Astrocyte of the spinal cord (primary cell): ENCODE measurements at regions not wholly inside any gene's neighbourhood (a gene's known extent, or its start where the extent isn't known, plus 50 kb on each side); places are given as distances from the start of the nearest gene placed in this dataset.
"Not testable (repeated sequence)": the region's sequence is repeated elsewhere in the genome, so short reads cannot be mapped to it uniquely, and the experiment has no call there.

Experiments used
- DNase-seq: peaks from one replicate; pipeline ENCODE4 v3.0.0; 2011; ENCODE audit warnings: low read depth, low spot score
- H3K4me3 ChIP-seq: 2 replicates; pipeline ENCODE4 v1.5.1; 2011; ENCODE audit warnings: low read depth, mild to moderate bottlenecking, low read length, moderate library complexity
- in situ Hi-C: cut with HindIII; loops from 2 replicates; pipeline ENCODE4 v1.10.0; 2017; ENCODE audit warnings: low sequenced_read_pairs
- TF ChIP-seq, protein P1 (sequence below): IDR thresholded peaks from 2 replicates; pipeline ENCODE4 v1.5.1; 2012; ENCODE audit warnings: low read depth, mild to moderate bottlenecking, low read length, inconsistent platforms

DNA sequence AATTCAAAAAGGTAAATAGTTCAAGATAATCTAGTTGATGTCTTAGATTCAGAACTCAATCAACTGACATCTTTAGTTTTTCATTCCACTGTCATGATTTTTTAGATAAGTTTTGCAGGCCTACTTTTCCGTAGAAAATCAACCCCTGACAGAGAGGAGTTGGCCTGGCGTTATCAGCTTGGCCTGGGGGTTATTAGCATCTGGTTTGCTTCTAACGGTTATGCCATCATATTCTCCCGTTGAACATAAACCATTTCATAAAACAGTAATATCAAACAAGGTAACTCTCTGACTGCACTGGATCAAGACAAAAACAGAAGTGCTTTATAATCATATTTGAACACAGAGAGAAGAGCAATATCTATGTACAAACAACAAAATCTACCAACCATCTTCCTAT lies 130.8 kb upstream of the PCDH20 start:
- TF ChIP-seq, protein P1, sequence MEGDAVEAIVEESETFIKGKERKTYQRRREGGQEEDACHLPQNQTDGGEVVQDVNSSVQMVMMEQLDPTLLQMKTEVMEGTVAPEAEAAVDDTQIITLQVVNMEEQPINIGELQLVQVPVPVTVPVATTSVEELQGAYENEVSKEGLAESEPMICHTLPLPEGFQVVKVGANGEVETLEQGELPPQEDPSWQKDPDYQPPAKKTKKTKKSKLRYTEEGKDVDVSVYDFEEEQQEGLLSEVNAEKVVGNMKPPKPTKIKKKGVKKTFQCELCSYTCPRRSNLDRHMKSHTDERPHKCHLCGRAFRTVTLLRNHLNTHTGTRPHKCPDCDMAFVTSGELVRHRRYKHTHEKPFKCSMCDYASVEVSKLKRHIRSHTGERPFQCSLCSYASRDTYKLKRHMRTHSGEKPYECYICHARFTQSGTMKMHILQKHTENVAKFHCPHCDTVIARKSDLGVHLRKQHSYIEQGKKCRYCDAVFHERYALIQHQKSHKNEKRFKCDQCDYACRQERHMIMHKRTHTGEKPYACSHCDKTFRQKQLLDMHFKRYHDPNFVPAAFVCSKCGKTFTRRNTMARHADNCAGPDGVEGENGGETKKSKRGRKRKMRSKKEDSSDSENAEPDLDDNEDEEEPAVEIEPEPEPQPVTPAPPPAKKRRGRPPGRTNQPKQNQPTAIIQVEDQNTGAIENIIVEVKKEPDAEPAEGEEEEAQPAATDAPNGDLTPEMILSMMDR: no peak
- no peak overlapping the region for H3K4me3 ChIP-seq
- in situ Hi-C loops: no loop called here
- DNase-seq: no peak

DNA sequence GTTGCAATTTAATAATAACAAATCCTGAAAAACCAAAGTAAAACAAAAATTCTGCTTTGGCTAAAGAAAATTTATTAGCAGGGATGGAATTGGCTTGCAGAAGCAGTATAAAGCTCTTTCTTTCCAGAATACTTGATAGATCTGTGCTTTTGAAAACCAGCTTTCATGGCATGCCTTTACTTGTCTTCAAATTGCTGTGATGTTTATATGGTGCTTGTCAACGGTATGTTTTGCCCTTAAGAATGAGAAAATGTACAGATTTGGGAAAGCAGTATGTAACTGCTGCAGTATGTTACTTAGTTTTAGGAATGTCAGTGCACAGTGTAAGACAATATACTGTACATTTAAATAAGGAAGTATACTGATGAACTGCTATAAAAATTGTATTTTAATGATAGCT lies 120.8 kb upstream of the PCDH20 start:
- no peak overlapping the region for H3K4me3 ChIP-seq
- TF ChIP-seq, protein P1: no peak
- no peak for DNase-seq
- in situ Hi-C loops: no loop called here

DNA sequence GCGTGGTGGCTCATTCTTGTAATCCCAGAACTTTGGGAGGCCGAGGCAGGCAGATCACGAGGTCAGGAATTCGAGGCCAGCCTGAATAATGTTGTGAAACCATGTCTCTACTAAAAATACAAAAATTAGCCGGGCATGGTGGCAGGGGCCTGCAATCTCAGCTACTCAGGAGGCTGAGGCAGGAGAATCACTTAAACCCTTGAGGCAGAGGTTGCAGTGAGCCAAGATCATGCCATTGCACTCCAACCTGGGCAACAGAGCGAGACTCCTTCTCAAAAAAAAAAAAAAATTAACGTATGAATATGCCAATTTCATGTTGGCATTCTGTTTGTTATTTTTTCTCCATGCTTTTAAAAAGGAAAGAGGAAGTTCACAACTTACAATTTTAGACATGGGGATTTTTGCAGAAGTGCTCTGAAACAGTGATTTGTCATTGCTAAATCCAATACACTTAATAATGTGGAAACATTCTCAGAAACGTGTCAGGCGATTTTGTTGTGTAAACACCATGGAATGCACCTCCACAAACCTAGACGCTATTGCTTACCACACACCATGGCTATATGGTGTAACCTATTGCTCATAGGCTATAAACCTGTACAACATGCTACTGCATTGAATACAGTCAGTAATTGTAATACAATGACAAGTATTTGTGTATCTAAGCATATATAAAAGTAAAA lies 115.9 kb upstream of the PCDH20 start:
- no peak for DNase-seq
- TF ChIP-seq, protein P1: no peak
- in situ Hi-C loops: no loop called here
- no peak overlapping the region for H3K4me3 ChIP-seq

DNA sequence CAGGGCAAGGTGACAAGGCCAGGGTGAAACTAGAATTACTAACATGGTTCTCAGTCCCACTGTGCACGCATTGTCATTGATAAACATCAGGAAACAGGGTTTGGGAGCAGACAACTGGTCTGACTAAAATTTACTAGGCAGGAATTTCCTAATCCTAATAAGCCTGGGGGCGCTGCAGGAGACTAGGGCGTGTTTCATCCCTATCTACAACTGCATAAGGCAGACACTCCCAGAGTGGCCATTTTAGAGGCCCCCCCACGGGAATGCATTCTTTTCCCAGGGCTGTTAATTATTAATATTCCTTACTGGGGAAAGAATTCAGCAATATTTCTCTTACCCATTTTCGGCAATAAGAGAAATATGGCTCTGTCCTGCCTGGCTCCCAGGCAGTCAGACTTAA lies 103.6 kb upstream of the PCDH20 start:
- in situ Hi-C loops, DNase-seq: not testable (repeated sequence)

DNA sequence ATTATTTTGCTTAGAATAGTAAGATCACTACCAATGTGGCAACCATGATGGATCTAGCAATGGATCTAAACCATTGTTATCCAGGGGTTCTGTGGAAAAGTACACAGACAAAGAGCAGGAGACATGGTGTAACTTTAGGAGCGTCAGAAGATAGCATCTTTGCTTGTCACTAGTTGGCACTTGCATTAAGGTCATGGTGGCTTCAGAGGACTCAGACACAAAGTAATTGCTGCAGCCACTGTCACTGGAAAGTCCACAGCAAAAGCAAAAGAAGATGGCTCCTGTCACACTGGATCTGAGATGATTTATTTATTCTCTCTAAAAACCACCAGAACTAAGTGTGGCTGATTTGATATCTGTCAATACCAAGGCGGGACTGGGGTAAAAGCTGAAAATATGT lies 93.3 kb upstream of the PCDH20 start:
- TF ChIP-seq, protein P1: no peak
- in situ Hi-C loops: no loop called here
- no peak overlapping the region for H3K4me3 ChIP-seq
- no peak for DNase-seq

More for the DNA sequence above, 103.6 kb upstream of the PCDH20 start:
- not testable (repeated sequence) for H3K4me3 ChIP-seq

DNA sequence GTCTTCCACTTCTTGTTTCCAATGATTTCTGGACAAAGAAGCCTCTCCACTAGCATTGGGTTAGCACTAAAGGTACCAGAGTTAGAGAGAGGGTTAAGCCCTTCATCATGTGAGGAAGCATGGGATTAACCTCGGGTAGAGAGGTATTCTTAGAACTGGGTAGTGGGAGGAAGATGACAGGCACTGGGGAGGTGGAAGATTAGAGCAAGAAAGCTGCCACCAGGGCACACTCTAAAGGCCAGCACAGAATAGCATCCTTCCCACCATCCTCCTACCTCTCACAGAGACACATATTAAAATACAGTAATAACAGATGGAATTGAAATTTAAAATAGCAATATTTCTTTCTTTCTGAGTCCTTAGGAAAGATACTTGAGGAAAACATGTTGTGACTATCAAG lies 84.5 kb upstream of the PCDH20 start:
- no peak overlapping the region for H3K4me3 ChIP-seq
- TF ChIP-seq, protein P1: no peak
- no peak for DNase-seq
- in situ Hi-C loops: no loop called here

DNA sequence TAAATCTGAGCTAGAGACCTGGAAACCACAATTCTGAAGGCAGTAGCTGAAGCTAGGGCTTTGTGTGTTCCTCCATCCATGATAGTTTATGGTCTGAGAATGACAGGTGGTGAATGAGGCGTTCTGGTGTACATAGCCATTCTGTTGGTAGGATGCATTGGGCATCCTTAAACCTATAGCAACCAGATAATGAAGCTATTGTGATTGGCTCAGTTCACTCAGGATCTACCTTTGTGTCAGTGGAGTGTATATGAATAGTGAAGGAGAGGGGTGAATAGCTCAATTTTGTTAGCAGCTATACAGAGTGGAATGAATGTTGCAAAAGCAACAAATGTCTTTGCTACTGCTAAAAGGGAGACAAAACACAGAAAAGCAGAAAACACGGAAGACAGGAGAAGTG lies 80.0 kb upstream of the PCDH20 start:
- in situ Hi-C loops: no loop called here
- no peak overlapping the region for H3K4me3 ChIP-seq
- TF ChIP-seq, protein P1: no peak
- no peak for DNase-seq

DNA sequence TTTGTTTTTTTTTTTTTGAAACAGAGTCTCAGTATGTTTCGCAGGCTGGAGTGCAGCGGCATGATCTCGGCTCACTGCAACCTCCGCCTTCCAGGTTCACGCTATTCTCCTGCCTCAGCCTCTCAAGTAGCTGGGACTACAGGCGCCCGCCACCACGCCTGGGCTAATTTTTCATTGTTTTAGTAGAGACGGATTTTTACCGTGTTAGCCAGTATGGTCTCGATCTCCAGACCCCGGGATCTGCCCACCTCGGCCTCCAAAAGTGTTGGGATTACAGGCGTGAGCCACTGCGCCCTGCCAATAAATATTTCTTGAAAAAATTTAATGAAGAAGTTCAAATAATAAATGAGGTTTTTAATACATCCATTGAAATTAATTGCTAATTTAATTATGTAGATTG lies 77.9 kb upstream of the PCDH20 start:
- H3K4me3 ChIP-seq, in situ Hi-C loops, DNase-seq: not testable (repeated sequence)
